CD4-positive, alpha-beta T cell (primary cell): ENCODE measurements at regions not wholly inside any gene's neighbourhood (a gene's known extent, or its start where the extent isn't known, plus 50 kb on each side); places are given as distances from the start of the nearest gene placed in this dataset.

Experiments
- ATAC-seq: fragments of 200-7000 bp; cut with Tn5 transposase; one replicate; pipeline ENCODE4 v1.10.0; 2022; ENCODE audit warnings: mild to moderate bottlenecking; ENCODE audit not compliant: poor library complexity
- CTCF ChIA-PET: fragments of 350-600 bp; sonication (Branson Sonifier 250); formaldehyde crosslinking; loops from one replicate; lab custom pipeline; 2021; ENCODE audit warnings: antibody characterized with exemption, inconsistent platforms; lab: Charles Lee
- POLR2A ChIA-PET: fragments of 350-600 bp; sonication (Branson Sonifier 250); formaldehyde crosslinking; loops from one replicate; lab custom pipeline; 2021; ENCODE audit warnings: antibody characterized with exemption, inconsistent platforms; lab: Charles Lee
- DNase-seq, 14 experiments: peaks; one replicate each; pipeline ENCODE4 v3.0.0-alpha.2; 2013 to 2020; ENCODE audit warnings: mixed read lengths in 2 of 14
- H3K27ac ChIP-seq, 2 donors: one replicate each; pipeline versions ENCODE4 v1.5.1 to v1.7.0; 2013; ENCODE audit warnings: low read length in 2 of 2, low read depth in 1 of 2, mild to moderate bottlenecking in 1 of 2
- H3K27me3 ChIP-seq, 2 experiments: 1 replicate in 1 of 2; 2 replicates in 1 of 2; pipeline versions ENCODE4 v1.6.1 to v1.7.0; 2013; ENCODE audit warnings: low read length in 2 of 2, control low read depth in 1 of 2, mild to moderate bottlenecking in 1 of 2, moderate library complexity in 1 of 2; ENCODE audit not compliant: insufficient read depth in 2 of 2, control insufficient read depth in 1 of 2
- H3K36me3 ChIP-seq: one replicate; pipeline ENCODE4 v1.6.1; 2013; ENCODE audit warnings: low read length, control low read depth; ENCODE audit not compliant: insufficient read depth
- H3K4me1 ChIP-seq: one replicate; pipeline ENCODE4 v1.6.1; 2013; ENCODE audit warnings: low read length, control low read depth; ENCODE audit not compliant: insufficient read depth
- H3K4me3 ChIP-seq: one replicate; pipeline ENCODE4 v1.5.1; 2013; ENCODE audit warnings: mild to moderate bottlenecking, low read length, moderate library complexity
- H3K9me3 ChIP-seq, 2 experiments: 1 replicate in 1 of 2; 2 replicates in 1 of 2; pipeline versions ENCODE4 v1.6.1 to v1.7.0; 2013; ENCODE audit warnings: low read length in 2 of 2, mild to moderate bottlenecking in 2 of 2, control low read depth in 1 of 2, moderate library complexity in 1 of 2; ENCODE audit not compliant: control insufficient read depth in 1 of 2, insufficient read depth in 1 of 2
- H3K27ac Mint-ChIP-seq: one replicate; pipeline ENCODE4 v1.8.0; 2020; ENCODE audit warnings: mixed read lengths
- H3K27me3 Mint-ChIP-seq: one replicate; pipeline ENCODE4 v1.8.0; 2021; ENCODE audit warnings: mixed read lengths
- H3K36me3 Mint-ChIP-seq: one replicate; pipeline ENCODE4 v1.8.0; 2021; ENCODE audit warnings: low read depth, mixed read lengths
- H3K4me1 Mint-ChIP-seq: one replicate; pipeline ENCODE4 v1.8.0; 2021; ENCODE audit warnings: low read depth, mixed read lengths
- H3K4me3 Mint-ChIP-seq: one replicate; pipeline ENCODE4 v1.8.0; 2020; ENCODE audit warnings: mild to moderate bottlenecking, mixed read lengths
- H3K9me3 Mint-ChIP-seq: one replicate; pipeline ENCODE4 v1.8.0; 2020; ENCODE audit warnings: mixed read lengths
- intact Hi-C, 2 experiments: fragments of 100-400 bp; cut with DNase I in 1 of 2; cut with micrococcal nuclease in 1 of 2; formaldehyde crosslinking; loops; one replicate each; pipeline versions ENCODE4 v1.15.1 to v1.9.0; 2023 to 2025; cut with DNase I, micrococcal nuclease
- TF ChIP-seq, protein P1 (sequence below): fragments of 200-600 bp; IDR thresholded peaks from one replicate; pipeline ENCODE4 v1.8.0; 2022; ENCODE audit warnings: antibody characterized with exemption, mild to moderate bottlenecking

DNA sequence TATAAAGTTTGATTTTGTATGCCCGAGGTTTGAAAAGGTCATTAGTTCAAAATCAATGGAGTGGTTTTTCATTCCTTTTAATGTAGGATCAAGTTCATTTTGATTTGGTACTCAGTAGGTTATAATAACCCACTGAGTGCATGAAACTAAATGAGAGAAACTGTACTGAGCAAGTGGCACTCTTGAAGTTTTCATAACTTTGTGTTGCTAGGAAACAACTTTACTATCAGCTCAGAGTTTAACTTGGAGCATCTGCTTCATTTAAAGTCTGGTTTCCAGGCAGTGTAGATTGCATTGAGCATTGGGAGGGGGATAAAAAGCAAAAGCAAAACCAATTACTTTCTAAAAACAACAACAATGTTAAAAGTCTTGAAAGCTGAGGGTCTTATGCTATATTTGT, 1361.6 kb upstream of the CHAC2 start:
- ATAC-seq: no peak

GRCh38 chr2:52404866-52405265, 1362.7 kb upstream of the CHAC2 start:
- H3K27ac ChIP-seq: no peak overlapping the region
- H3K36me3 Mint-ChIP-seq: no peaks in the 10 kb centered on the region
- no peaks in the 10 kb centered on the region for H3K4me1 ChIP-seq
- no peak overlapping the region for H3K4me3 Mint-ChIP-seq
- no peaks in the 10 kb centered on the region for H3K4me1 Mint-ChIP-seq
- ChIA-PET POLR2A (no interaction called here), CTCF (no interaction called here)
- no peak for ATAC-seq
- peaks cover 7% of the 10 kb centered on the region for H3K9me3 Mint-ChIP-seq
- no peak for DNase-seq
- intact Hi-C loops: no loop called here
- H3K9me3 ChIP-seq: peaks cover 0 to 11% of the 10 kb centered on the region in 2 experiments
- TF ChIP-seq, protein P1, sequence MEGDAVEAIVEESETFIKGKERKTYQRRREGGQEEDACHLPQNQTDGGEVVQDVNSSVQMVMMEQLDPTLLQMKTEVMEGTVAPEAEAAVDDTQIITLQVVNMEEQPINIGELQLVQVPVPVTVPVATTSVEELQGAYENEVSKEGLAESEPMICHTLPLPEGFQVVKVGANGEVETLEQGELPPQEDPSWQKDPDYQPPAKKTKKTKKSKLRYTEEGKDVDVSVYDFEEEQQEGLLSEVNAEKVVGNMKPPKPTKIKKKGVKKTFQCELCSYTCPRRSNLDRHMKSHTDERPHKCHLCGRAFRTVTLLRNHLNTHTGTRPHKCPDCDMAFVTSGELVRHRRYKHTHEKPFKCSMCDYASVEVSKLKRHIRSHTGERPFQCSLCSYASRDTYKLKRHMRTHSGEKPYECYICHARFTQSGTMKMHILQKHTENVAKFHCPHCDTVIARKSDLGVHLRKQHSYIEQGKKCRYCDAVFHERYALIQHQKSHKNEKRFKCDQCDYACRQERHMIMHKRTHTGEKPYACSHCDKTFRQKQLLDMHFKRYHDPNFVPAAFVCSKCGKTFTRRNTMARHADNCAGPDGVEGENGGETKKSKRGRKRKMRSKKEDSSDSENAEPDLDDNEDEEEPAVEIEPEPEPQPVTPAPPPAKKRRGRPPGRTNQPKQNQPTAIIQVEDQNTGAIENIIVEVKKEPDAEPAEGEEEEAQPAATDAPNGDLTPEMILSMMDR: no peak
- no peaks in the 10 kb centered on the region for H3K27me3 Mint-ChIP-seq
- H3K4me3 ChIP-seq: no peak overlapping the region
- H3K27me3 ChIP-seq: no peaks in the 10 kb centered on the region
- no peaks in the 10 kb centered on the region for H3K36me3 ChIP-seq
- H3K27ac Mint-ChIP-seq: no peak overlapping the region

More for the DNA sequence above, 1361.6 kb upstream of the CHAC2 start:
- intact Hi-C loops: no loop called here
- peaks cover 0 to 11% of the 10 kb centered on the region in 2 experiments for H3K9me3 ChIP-seq
- ChIA-PET POLR2A (no interaction called here), CTCF (no interaction called here)
- Mint-ChIP-seq H3K9me3 (peaks cover 7% of the 10 kb centered on the region), H3K4me1 (no peaks in the 10 kb centered on the region), H3K4me3 (no peak overlapping the region), H3K36me3 (no peaks in the 10 kb centered on the region), H3K27me3 (no peaks in the 10 kb centered on the region), H3K27ac (no peak overlapping the region)
- no peak overlapping the region for H3K27ac ChIP-seq
- H3K4me3 ChIP-seq: no peak overlapping the region
- DNase-seq: no peak
- H3K4me1 ChIP-seq: no peaks in the 10 kb centered on the region
- no peaks in the 10 kb centered on the region for H3K36me3 ChIP-seq
- no peaks in the 10 kb centered on the region for H3K27me3 ChIP-seq
- TF ChIP-seq, protein P1: no peak

- POLR2A ChIA-PET: no interaction called here
- CTCF ChIA-PET: no interaction called here
- Histone ChIP-seq H3K4me3 (no peak overlapping the region), H3K9me3 (peaks cover 0 to 4% of the 10 kb centered on the region in 2 experiments), H3K36me3 (no peaks in the 10 kb centered on the region), H3K4me1 (no peaks in the 10 kb centered on the region), H3K27me3 (no peaks in the 10 kb centered on the region), H3K27ac (no peak overlapping the region)
- DNase-seq (no peak), ATAC-seq (no peak)
- TF ChIP-seq, protein P1: no peak
- Mint-ChIP-seq H3K9me3 (peaks cover 7% of the 10 kb centered on the region), H3K27ac (no peak overlapping the region), H3K36me3 (no peaks in the 10 kb centered on the region), H3K4me3 (no peak overlapping the region), H3K27me3 (no peaks in the 10 kb centered on the region), H3K4me1 (no peaks in the 10 kb centered on the region)
- intact Hi-C loops: no loop called here
Measured at GRCh38 chr2:52404046-52404445, 1363.6 kb upstream of the CHAC2 start.
